ENCODE measurements at regions not wholly inside any gene's neighbourhood (a gene's known extent, or its start where the extent isn't known, plus 50 kb on each side); places are given as distances from the start of the nearest gene placed in this dataset.

- no peak for FAIRE-seq
- no peak for ATAC-seq
- Histone ChIP-seq H3K9me3 (replicated peaks; ENCODE audit: control insufficient read depth, insufficient read depth, low read length) (no peaks in the 10 kb centered on the region), H3K27me3 (replicated peaks in 1 of 2; ENCODE audit: control insufficient read depth in 2 of 2, insufficient read depth in 2 of 2, low read length in 1 of 2) (no peaks in the 10 kb centered on the region; a peak in 1 of 4 replicates), H3K4me3 (no peak overlapping the region), H3K36me3 (ENCODE audit: control insufficient read depth in 2 of 2, insufficient read depth in 2 of 2, low read length in 1 of 2) (no peaks in the 10 kb centered on the region), H2AFZ (ENCODE audit: control insufficient read depth, low read depth, low read length) (no peak overlapping the region), H3K4me2 (ENCODE audit: control insufficient read depth, insufficient read depth) (no peak overlapping the region), H3K4me1 (ENCODE audit: control insufficient read depth, insufficient read depth, low read length) (no peaks in the 10 kb centered on the region), H3K9ac (ENCODE audit: control insufficient read depth, insufficient read depth, low read length) (no peak overlapping the region), H3K79me2 (ENCODE audit: control insufficient read depth, insufficient read depth, low read length) (no peaks in the 10 kb centered on the region), H4K20me1 (ENCODE audit: control insufficient read depth, insufficient read depth) (no peaks in the 10 kb centered on the region), H3K27ac (ENCODE audit: control insufficient read depth, insufficient read depth) (no peak overlapping the region)
- SMC1A ChIA-PET (ENCODE audit: uncharacterized antibody, unreplicated experiment), result no interaction called here
- DNase-seq (ENCODE audit: low read depth, low spot score), result no peak
- WGBS (ENCODE audit: insufficient coverage, insufficient replicate concordance, low lambda C conversion rate, missing lambda C conversion rate), result 4% methylated on average over 1 of the region's 1 CpG
- no TSS peak for BruUV-seq (replicated peaks)
- RAD21 ChIA-PET (ENCODE audit: unreplicated experiment), result no interaction called here
- POLR2A ChIA-PET, result no interaction called here
- TF ChIP-seq EZH2 (IDR thresholded peaks at IDR 0.05; ENCODE audit: borderline replicate concordance, control insufficient read depth, low read depth, low read length) (no peak), IRF5 (IDR thresholded peaks at IDR 0.05; ENCODE audit: borderline replicate concordance) (no peak), SREBF1 (IDR thresholded peaks at IDR 0.05; ENCODE audit: low read length) (no peak), NR2C2 (IDR thresholded peaks at IDR 0.05; ENCODE audit: borderline replicate concordance, control insufficient read depth, insufficient read length, low read depth) (no peak), REST (IDR thresholded peaks at IDR 0.05; ENCODE audit: low read depth, low read length) (no peak), ELK1 (IDR thresholded peaks at IDR 0.05; ENCODE audit: low read depth, low read length) (no peak), KDM1A (IDR thresholded peaks at IDR 0.05; ENCODE audit: borderline replicate concordance) (no peak), WRNIP1 (IDR thresholded peaks at IDR 0.05; ENCODE audit: borderline replicate concordance, low read depth, low read length) (no peak), MXI1 (IDR thresholded peaks at IDR 0.05; ENCODE audit: low read depth, low read length) (no peak), ATF2 (IDR thresholded peaks at IDR 0.05; ENCODE audit: low read length) (no peak), ZNF217 (IDR thresholded peaks at IDR 0.05) (no peak), SP1 (IDR thresholded peaks at IDR 0.05; ENCODE audit: low read depth, low read length) (no peak), BHLHE40 (IDR thresholded peaks at IDR 0.05; ENCODE audit: borderline replicate concordance in 1 of 2, low read depth in 2 of 2, low read length in 1 of 2) (no peak)
- intact Hi-C loops (cut with micrococcal nuclease; ENCODE audit: unreplicated experiment), result no loop called here
- CTCF ChIA-PET, result no interaction called here
- in situ Hi-C loops (cut with MboI), result no loop called here
Measured at GRCh38 chr15:91685436-91685835, 168.1 kb upstream of the SLCO3A1 start.
